Mucosa of rectum (tissue), 2 donors: ENCODE measurements at regions not wholly inside any gene's neighbourhood (a gene's known extent, or its start where the extent isn't known, plus 50 kb on each side); places are given as distances from the start of the nearest gene placed in this dataset.

ENCODE experiments used
- H3K27ac ChIP-seq, 2 donors: one replicate each; pipeline ENCODE4 v1.7.0; 2013; ENCODE audit warnings: inconsistent platforms in 2 of 2, low read depth in 2 of 2, low read length in 2 of 2
- H3K27me3 ChIP-seq, 2 donors: one replicate each; pipeline ENCODE4 v1.7.0; 2013; ENCODE audit warnings: low read length in 2 of 2; ENCODE audit not compliant: control insufficient read depth in 2 of 2, insufficient read depth in 2 of 2
- H3K36me3 ChIP-seq, 2 donors: one replicate each; pipeline ENCODE4 v1.7.0; 2013; ENCODE audit warnings: low read length in 2 of 2; ENCODE audit not compliant: control insufficient read depth in 2 of 2, insufficient read depth in 2 of 2
- H3K4me1 ChIP-seq, 2 donors: one replicate each; pipeline ENCODE4 v1.7.0; 2013; ENCODE audit warnings: low read length in 2 of 2, mild to moderate bottlenecking in 1 of 2; ENCODE audit not compliant: control insufficient read depth in 2 of 2, insufficient read depth in 2 of 2
- H3K4me3 ChIP-seq, 2 donors: one replicate each; pipeline ENCODE4 v1.7.0; 2013; ENCODE audit warnings: low read length in 2 of 2
- H3K9ac ChIP-seq, 2 donors: one replicate each; pipeline ENCODE4 v1.7.0; 2013; ENCODE audit warnings: low read length in 2 of 2, low read depth in 1 of 2, mild to moderate bottlenecking in 1 of 2
- H3K9me3 ChIP-seq, 2 donors: one replicate each; pipeline ENCODE4 v1.7.0; 2013; ENCODE audit warnings: low read length in 2 of 2; ENCODE audit not compliant: control insufficient read depth in 2 of 2
- donor health status: healthy.
- donor health status: Normal muscosa, but diverticular disease.

GRCh38 chr16:62661435-62661834, 625.2 kb upstream of the CDH8 start:
- no peak overlapping the region for H3K27ac ChIP-seq
- H3K27me3 ChIP-seq, result no peaks in the 10 kb centered on the region

DNA sequence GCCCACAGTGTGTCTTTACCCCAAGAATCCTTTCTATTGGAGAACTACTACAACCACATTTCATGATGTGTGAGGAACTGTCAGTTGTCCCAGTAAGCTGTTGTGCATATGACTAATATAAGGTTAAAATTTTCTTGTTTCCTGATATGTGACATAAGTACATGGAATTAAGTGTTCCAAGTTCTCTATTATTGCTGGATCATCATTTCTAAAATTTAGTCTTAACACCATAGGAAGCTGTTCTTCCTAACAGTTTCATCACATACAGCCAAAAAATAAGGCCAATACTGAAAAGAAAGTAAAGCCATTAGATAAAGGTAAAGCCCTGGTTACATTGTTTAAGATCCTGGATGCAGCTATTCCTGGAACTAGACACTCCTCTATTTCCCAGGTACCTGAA, 620.9 kb upstream of the CDH8 start:
- H3K36me3 ChIP-seq, result no peaks in the 10 kb centered on the region
- no peaks in the 10 kb centered on the region for H3K4me1 ChIP-seq
- H3K9ac ChIP-seq, result no peak overlapping the region
- no peak overlapping the region for H3K27ac ChIP-seq
- H3K4me3 ChIP-seq, result no peak overlapping the region
- H3K27me3 ChIP-seq, result no peaks in the 10 kb centered on the region
- H3K9me3 ChIP-seq, result no peaks in the 10 kb centered on the region

More at GRCh38 chr16:62661435-62661834, 625.2 kb upstream of the CDH8 start:
- no peaks in the 10 kb centered on the region for H3K36me3 ChIP-seq
- no peaks in the 10 kb centered on the region for H3K9me3 ChIP-seq
- H3K4me3 ChIP-seq, result no peak overlapping the region
- H3K9ac ChIP-seq, result no peak overlapping the region
- no peaks in the 10 kb centered on the region for H3K4me1 ChIP-seq

DNA sequence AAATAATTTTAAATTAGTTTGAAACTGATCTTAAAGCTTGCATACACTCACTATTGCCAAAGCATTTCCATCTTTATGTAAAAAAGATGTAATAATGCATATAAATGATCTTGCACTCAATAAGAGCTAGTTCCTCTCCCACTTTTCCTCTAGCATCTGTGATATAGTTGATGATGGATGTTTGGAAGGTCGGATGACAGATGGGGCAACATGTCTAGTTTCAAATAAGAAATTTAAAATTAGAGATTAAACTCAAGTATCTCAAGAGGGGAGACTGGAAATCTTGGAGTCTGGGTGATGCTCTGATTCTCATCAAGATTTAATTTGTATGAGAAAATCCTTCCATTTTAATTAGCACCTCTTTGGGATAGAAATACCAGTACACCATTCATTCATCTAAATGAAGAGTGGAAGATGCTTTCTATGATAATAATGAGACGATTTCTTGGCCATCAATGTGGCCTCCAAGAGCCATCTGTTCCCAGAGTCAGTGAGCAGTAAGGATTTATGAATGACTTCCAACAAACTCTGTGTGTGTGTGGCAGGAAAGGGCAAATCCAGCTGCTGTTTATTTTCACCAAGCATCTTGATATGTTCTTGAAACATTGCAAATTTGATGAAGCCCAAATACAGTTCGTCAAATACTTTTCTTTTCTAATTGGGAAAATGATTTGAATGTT, 616.3 kb upstream of the CDH8 start:
- Histone ChIP-seq H3K4me1 (no peaks in the 10 kb centered on the region), H3K27ac (no peak overlapping the region), H3K4me3 (no peak overlapping the region), H3K9ac (no peak overlapping the region), H3K9me3 (peaks cover 0 to 6% of the 10 kb centered on the region in 2 donors), H3K27me3 (no peaks in the 10 kb centered on the region), H3K36me3 (no peaks in the 10 kb centered on the region)

DNA sequence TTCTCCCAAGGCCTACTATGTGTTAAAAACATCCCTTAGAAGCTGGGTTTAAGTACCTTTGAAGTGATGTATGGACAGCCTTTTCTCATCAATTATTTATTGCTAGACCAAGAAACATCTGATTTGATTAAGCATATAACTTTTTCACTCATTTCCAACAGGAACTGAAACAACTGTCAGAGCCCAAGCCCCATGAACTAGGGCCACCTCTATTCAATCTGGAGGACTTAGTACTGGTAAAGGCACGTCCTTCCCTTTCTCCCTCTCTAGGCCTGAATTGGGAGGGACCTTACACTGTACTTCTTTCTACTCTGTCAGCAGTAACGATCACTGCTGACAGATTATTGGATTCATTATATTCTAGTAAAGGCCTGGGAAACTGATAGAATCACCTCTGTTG, 612.0 kb upstream of the CDH8 start:
- no peak overlapping the region for H3K4me3 ChIP-seq
- no peaks in the 10 kb centered on the region for H3K4me1 ChIP-seq

DNA sequence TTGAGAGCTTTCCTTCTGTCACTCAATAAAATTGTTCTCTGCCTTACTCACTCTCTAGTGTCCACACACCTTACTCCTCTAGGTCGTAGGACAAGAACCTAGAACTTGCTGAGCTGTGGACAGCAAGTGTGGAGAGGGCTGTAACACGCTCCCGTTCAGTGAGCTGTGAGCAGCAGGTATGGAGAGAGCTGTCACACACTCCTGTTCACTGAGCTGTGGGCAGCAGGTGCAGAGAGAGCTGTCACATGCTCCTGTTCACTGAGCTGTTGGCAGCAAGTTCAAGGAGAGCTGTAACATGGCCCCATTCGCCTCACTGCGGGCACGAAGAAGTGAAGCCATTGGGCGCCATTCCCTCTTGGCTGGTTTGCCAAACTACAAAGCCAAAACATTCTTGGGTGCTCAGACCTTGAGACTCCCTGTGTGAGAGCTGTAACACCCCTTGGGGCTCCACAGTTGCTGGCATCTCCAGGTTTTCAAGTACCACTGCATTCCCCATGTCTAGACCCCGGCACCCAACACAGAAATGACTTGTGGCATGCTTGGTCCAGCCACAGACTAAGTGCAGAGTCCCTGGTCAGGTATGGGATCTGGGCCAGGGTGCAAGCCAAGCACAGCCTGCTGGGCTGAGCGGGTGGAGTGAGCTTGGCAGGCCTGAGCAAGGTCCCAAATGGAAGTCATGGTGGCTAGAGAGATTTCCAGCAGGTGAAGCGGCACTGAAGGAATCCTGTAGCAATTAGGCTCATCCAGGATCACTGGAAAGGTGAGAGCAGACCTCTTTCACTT, 608.0 kb upstream of the CDH8 start:
- no peaks in the 10 kb centered on the region for H3K27me3 ChIP-seq
- no peak overlapping the region for H3K4me3 ChIP-seq
- H3K4me1 ChIP-seq, result no peaks in the 10 kb centered on the region
- H3K9ac ChIP-seq, result no peak overlapping the region
- peaks cover 0 to 6% of the 10 kb centered on the region in 2 donors for H3K9me3 ChIP-seq
- H3K36me3 ChIP-seq, result no peaks in the 10 kb centered on the region
- H3K27ac ChIP-seq, result no peak overlapping the region

More for the DNA sequence above, 612.0 kb upstream of the CDH8 start:
- no peaks in the 10 kb centered on the region for H3K36me3 ChIP-seq
- H3K9me3 ChIP-seq, result peaks cover 0 to 6% of the 10 kb centered on the region in 2 donors
- no peak overlapping the region for H3K9ac ChIP-seq
- H3K27ac ChIP-seq, result no peak overlapping the region
- no peaks in the 10 kb centered on the region for H3K27me3 ChIP-seq

- Histone ChIP-seq H3K27me3 (no peaks in the 10 kb centered on the region), H3K4me3 (no peak overlapping the region), H3K9me3 (peaks cover 0 to 1% of the 10 kb centered on the region in 2 donors), H3K9ac (no peak overlapping the region), H3K4me1 (no peaks in the 10 kb centered on the region), H3K36me3 (no peaks in the 10 kb centered on the region), H3K27ac (no peak overlapping the region)
Observed at GRCh38 chr16:62642677-62643076, 606.4 kb upstream of the CDH8 start.

GRCh38 chr16:62639890-62640289, 603.7 kb upstream of the CDH8 start:
- no peak overlapping the region for H3K4me3 ChIP-seq
- no peaks in the 10 kb centered on the region for H3K27me3 ChIP-seq
- H3K9me3 ChIP-seq, result no peaks in the 10 kb centered on the region
- no peaks in the 10 kb centered on the region for H3K36me3 ChIP-seq
- no peak overlapping the region for H3K9ac ChIP-seq
- no peak overlapping the region for H3K27ac ChIP-seq
- H3K4me1 ChIP-seq, result no peaks in the 10 kb centered on the region

- H3K36me3 ChIP-seq, result no peaks in the 10 kb centered on the region
- no peak overlapping the region for H3K9ac ChIP-seq
- H3K4me3 ChIP-seq, result no peak overlapping the region
- H3K9me3 ChIP-seq, result no peaks in the 10 kb centered on the region
- no peaks in the 10 kb centered on the region for H3K4me1 ChIP-seq
- no peaks in the 10 kb centered on the region for H3K27me3 ChIP-seq
- H3K27ac ChIP-seq, result no peak overlapping the region
Observed at GRCh38 chr16:62638964-62639870, 603.0 kb upstream of the CDH8 start.

GRCh38 chr16:62638324-62638911, 602.2 kb upstream of the CDH8 start:
- Histone ChIP-seq H3K9me3 (no peaks in the 10 kb centered on the region), H3K4me3 (no peak overlapping the region), H3K36me3 (no peaks in the 10 kb centered on the region), H3K27ac (no peak overlapping the region), H3K27me3 (no peaks in the 10 kb centered on the region), H3K9ac (no peak overlapping the region), H3K4me1 (no peaks in the 10 kb centered on the region)
